ENCODE measurements at regions not wholly inside any gene's neighbourhood (a gene's known extent, or its start where the extent isn't known, plus 50 kb on each side); places are given as distances from the start of the nearest gene placed in this dataset.

DNA sequence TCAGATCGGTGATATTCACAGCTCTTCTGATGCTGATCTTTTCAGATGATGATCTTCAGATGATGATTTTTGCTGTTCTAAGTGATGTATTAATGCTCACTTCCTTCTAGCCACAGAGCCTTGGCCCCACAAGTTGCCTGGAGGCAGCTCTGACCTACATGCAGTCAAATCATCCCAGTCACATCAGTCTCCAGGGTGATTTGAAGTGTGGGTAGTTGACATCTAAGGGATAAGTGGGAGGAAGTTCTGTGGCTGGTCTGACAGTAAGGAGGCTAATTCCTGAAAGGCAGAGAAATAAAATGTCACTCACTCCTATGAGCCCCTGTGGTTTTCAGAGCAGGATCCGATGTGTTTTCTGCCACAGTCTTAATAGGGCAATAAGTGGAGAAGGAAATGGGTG lies 79.8 kb upstream of the RPL34 start:
- Histone ChIP-seq H3K9me3 (ENCODE audit: insufficient read depth, low read depth, low read length) (no peaks in the 10 kb centered on the region), H3K27ac (ENCODE audit: low read length) (no peak overlapping the region), H3K27me3 (ENCODE audit: insufficient read depth, low read length) (no peaks in the 10 kb centered on the region), H3K9ac (ENCODE audit: low read depth, low read length) (no peak overlapping the region), H3K4me1 (ENCODE audit: insufficient read depth, low read length) (no peaks in the 10 kb centered on the region), H3K36me3 (ENCODE audit: insufficient read depth, low read depth, low read length) (no peaks in the 10 kb centered on the region), H3K4me3 (ENCODE audit: low read length) (no peak overlapping the region)

DNA sequence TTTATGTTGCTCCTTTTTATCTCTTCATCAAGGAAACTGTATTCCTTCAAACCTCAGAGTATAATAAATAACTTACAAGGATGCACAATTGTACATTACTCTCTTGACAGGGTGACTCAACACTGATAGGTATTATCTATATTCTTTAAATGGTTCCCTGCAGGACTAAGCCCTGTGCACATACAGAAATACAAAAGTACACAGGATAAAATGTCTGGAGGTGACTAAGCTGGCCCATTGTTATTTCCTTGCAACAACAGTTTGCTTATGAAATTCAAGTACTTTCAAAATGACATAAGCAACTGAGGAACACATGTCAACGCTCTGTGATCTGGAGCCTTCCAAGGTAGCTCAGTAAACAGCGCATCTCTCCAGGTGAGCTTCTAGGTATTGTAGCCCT lies 83.8 kb upstream of the RPL34 start:
- Histone ChIP-seq H3K9ac (ENCODE audit: low read depth, low read length) (no peak overlapping the region), H3K4me3 (ENCODE audit: low read length) (no peak overlapping the region), H3K36me3 (ENCODE audit: insufficient read depth, low read depth, low read length) (no peaks in the 10 kb centered on the region), H3K4me1 (ENCODE audit: insufficient read depth, low read length) (no peaks in the 10 kb centered on the region), H3K27me3 (ENCODE audit: insufficient read depth, low read length) (no peaks in the 10 kb centered on the region), H3K9me3 (ENCODE audit: insufficient read depth, low read depth, low read length) (no peaks in the 10 kb centered on the region), H3K27ac (ENCODE audit: low read length) (no peak overlapping the region)

GRCh38 chr4:108535757-108536156 lies 84.6 kb upstream of the RPL34 start:
- Histone ChIP-seq H3K36me3 (ENCODE audit: insufficient read depth, low read depth, low read length) (no peaks in the 10 kb centered on the region), H3K27me3 (ENCODE audit: insufficient read depth, low read length) (no peaks in the 10 kb centered on the region), H3K4me1 (ENCODE audit: insufficient read depth, low read length) (no peaks in the 10 kb centered on the region), H3K9ac (ENCODE audit: low read depth, low read length) (no peak overlapping the region), H3K27ac (ENCODE audit: low read length) (no peak overlapping the region), H3K4me3 (ENCODE audit: low read length) (no peak overlapping the region), H3K9me3 (ENCODE audit: insufficient read depth, low read depth, low read length) (no peaks in the 10 kb centered on the region)

DNA sequence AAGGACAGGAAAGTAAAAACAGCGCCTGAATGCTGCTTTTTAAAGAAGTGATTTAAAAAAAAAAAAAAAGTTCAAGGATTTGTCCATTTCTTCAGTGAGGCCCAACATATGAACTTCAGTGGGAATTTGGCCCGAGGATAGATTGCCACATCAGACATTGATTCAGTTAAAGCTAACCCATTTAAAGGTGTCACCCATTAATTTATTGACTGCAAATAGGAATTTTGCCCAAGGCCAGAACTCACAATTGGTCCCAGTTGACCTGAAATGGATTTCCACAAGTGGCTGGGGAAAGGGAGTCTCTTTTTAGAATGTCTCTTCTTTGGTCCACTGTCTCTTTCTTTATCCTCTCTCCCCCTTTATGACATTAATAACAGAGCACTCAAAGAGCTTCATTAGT lies 86.5 kb upstream of the RPL34 start:
- no peaks in the 10 kb centered on the region for H3K4me1 ChIP-seq (ENCODE audit: insufficient read depth, low read length)

DNA sequence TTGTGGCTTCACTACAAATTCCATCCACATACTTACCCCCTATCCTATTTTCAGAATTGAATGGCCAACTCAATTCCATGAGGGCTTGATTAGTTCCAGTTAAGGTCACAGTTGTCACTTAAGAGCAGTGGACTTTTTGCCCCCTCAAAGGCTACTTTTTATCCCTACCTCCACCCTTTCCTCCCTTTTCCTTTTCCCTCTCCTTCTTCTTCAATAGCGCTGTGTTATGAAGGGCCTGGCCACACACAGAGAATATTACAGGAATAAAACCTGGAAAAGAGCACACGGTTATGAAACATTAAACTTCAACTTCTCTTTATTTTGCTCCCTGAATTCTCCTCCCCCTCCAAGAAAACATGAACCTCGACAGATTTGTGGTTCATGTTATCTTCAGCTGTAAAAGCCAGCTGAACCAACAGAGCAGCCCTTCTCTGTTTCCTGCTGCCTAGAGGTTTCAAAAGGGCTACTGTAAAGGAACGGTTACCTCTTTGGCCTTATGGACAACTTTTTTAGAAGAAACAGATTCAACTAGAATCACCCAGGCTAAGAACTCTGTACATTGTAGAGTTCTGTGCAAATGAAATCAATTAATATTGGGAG lies 87.0 kb upstream of the RPL34 start:
- no peaks in the 10 kb centered on the region for H3K9me3 ChIP-seq (ENCODE audit: insufficient read depth, low read depth, low read length)
- H3K4me3 ChIP-seq (ENCODE audit: low read length): no peak overlapping the region
- no peaks in the 10 kb centered on the region for H3K36me3 ChIP-seq (ENCODE audit: insufficient read depth, low read depth, low read length)
- no peak overlapping the region for H3K9ac ChIP-seq (ENCODE audit: low read depth, low read length)
- no peak overlapping the region for H3K27ac ChIP-seq (ENCODE audit: low read length)
- no peaks in the 10 kb centered on the region for H3K27me3 ChIP-seq (ENCODE audit: insufficient read depth, low read length)
- no peaks in the 10 kb centered on the region for H3K4me1 ChIP-seq (ENCODE audit: insufficient read depth, low read length)

More for the DNA sequence above, 86.5 kb upstream of the RPL34 start:
- Histone ChIP-seq H3K4me3 (ENCODE audit: low read length) (no peak overlapping the region), H3K9ac (ENCODE audit: low read depth, low read length) (no peak overlapping the region), H3K9me3 (ENCODE audit: insufficient read depth, low read depth, low read length) (no peaks in the 10 kb centered on the region), H3K36me3 (ENCODE audit: insufficient read depth, low read depth, low read length) (no peaks in the 10 kb centered on the region), H3K27ac (ENCODE audit: low read length) (no peak overlapping the region), H3K27me3 (ENCODE audit: insufficient read depth, low read length) (no peaks in the 10 kb centered on the region)

GRCh38 chr4:108532738-108533137 lies 87.6 kb upstream of the RPL34 start:
- H3K36me3 ChIP-seq (ENCODE audit: insufficient read depth, low read depth, low read length): no peaks in the 10 kb centered on the region
- no peaks in the 10 kb centered on the region for H3K9me3 ChIP-seq (ENCODE audit: insufficient read depth, low read depth, low read length)
- no peaks in the 10 kb centered on the region for H3K27me3 ChIP-seq (ENCODE audit: insufficient read depth, low read length)
- no peak overlapping the region for H3K9ac ChIP-seq (ENCODE audit: low read depth, low read length)
- H3K27ac ChIP-seq (ENCODE audit: low read length): no peak overlapping the region
- no peak overlapping the region for H3K4me3 ChIP-seq (ENCODE audit: low read length)
- no peaks in the 10 kb centered on the region for H3K4me1 ChIP-seq (ENCODE audit: insufficient read depth, low read length)

GRCh38 chr4:108532187-108532586 lies 88.2 kb upstream of the RPL34 start:
- no peak overlapping the region for H3K9ac ChIP-seq (ENCODE audit: low read depth, low read length)
- H3K36me3 ChIP-seq (ENCODE audit: insufficient read depth, low read depth, low read length): no peaks in the 10 kb centered on the region
- H3K27ac ChIP-seq (ENCODE audit: low read length): no peak overlapping the region
- H3K4me3 ChIP-seq (ENCODE audit: low read length): no peak overlapping the region
- H3K4me1 ChIP-seq (ENCODE audit: insufficient read depth, low read length): no peaks in the 10 kb centered on the region
- no peaks in the 10 kb centered on the region for H3K27me3 ChIP-seq (ENCODE audit: insufficient read depth, low read length)
- H3K9me3 ChIP-seq (ENCODE audit: insufficient read depth, low read depth, low read length): no peaks in the 10 kb centered on the region

- no peaks in the 10 kb centered on the region for H3K4me1 ChIP-seq (ENCODE audit: insufficient read depth, low read length)
- no peak overlapping the region for H3K27ac ChIP-seq (ENCODE audit: low read length)
- H3K36me3 ChIP-seq (ENCODE audit: insufficient read depth, low read depth, low read length): no peaks in the 10 kb centered on the region
- no peak overlapping the region for H3K4me3 ChIP-seq (ENCODE audit: low read length)
- H3K9me3 ChIP-seq (ENCODE audit: insufficient read depth, low read depth, low read length): no peaks in the 10 kb centered on the region
- no peaks in the 10 kb centered on the region for H3K27me3 ChIP-seq (ENCODE audit: insufficient read depth, low read length)
- H3K9ac ChIP-seq (ENCODE audit: low read depth, low read length): no peak overlapping the region
Measured at GRCh38 chr4:108531461-108531860, 88.9 kb upstream of the RPL34 start.

GRCh38 chr4:108529984-108530905 lies 90.1 kb upstream of the RPL34 start:
- Histone ChIP-seq H3K36me3 (ENCODE audit: insufficient read depth, low read depth, low read length) (no peaks in the 10 kb centered on the region), H3K4me3 (ENCODE audit: low read length) (no peak overlapping the region), H3K27ac (ENCODE audit: low read length) (no peak overlapping the region), H3K9ac (ENCODE audit: low read depth, low read length) (no peak overlapping the region), H3K4me1 (ENCODE audit: insufficient read depth, low read length) (no peaks in the 10 kb centered on the region), H3K9me3 (ENCODE audit: insufficient read depth, low read depth, low read length) (no peaks in the 10 kb centered on the region), H3K27me3 (ENCODE audit: insufficient read depth, low read length) (no peaks in the 10 kb centered on the region)

DNA sequence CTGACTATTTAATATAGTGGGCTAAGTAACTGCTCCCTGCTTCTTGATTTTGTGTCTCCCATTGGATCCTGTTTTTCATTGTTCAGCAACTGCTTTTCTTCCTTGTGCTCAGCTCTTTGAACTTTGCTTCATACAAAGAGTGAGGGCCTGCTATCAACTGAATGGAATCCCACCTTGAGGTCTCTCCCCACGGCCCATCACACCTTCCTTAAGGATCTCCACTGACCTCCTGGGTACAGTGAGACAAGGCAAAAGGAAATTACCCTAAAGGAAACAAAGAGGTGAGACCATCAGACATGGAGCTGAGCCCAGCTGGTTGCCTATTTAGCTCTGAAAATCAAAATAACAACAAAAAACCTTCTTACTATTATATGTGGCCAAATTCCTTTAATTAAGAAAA lies 91.3 kb upstream of the RPL34 start:
- H3K36me3 ChIP-seq (ENCODE audit: insufficient read depth, low read depth, low read length): no peaks in the 10 kb centered on the region
- H3K4me3 ChIP-seq (ENCODE audit: low read length): no peak overlapping the region
- peaks cover 5% of the 10 kb centered on the region for H3K4me1 ChIP-seq (ENCODE audit: insufficient read depth, low read length)
- no peaks in the 10 kb centered on the region for H3K27me3 ChIP-seq (ENCODE audit: insufficient read depth, low read length)
- H3K9ac ChIP-seq (ENCODE audit: low read depth, low read length): no peak overlapping the region
- no peak overlapping the region for H3K27ac ChIP-seq (ENCODE audit: low read length)
- no peaks in the 10 kb centered on the region for H3K9me3 ChIP-seq (ENCODE audit: insufficient read depth, low read depth, low read length)

DNA sequence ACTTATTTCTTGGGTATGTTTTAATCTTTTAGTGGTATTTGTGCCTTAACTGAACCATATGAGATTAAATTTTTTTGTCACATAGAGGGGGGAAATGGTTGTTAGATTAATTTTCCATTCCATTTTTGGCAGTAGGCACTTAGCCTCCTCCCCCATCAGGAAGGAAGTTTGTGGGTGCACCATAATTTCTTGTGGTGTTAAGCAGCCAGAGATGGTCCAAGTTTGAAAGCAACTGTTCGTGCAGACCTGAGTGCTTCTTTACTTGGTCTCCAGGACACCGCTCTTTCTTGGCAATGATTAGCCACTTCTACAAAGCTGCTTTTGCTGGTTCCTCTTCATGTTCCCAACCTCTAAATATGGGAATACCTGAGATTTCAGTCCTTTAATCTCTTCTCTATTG lies 92.7 kb upstream of the RPL34 start:
- no peak overlapping the region for H3K27ac ChIP-seq (ENCODE audit: low read length)
- H3K4me1 ChIP-seq (ENCODE audit: insufficient read depth, low read length): peaks cover 5% of the 10 kb centered on the region
- H3K36me3 ChIP-seq (ENCODE audit: insufficient read depth, low read depth, low read length): no peaks in the 10 kb centered on the region
- no peaks in the 10 kb centered on the region for H3K27me3 ChIP-seq (ENCODE audit: insufficient read depth, low read length)
- H3K4me3 ChIP-seq (ENCODE audit: low read length): no peak overlapping the region
- no peak overlapping the region for H3K9ac ChIP-seq (ENCODE audit: low read depth, low read length)
- no peaks in the 10 kb centered on the region for H3K9me3 ChIP-seq (ENCODE audit: insufficient read depth, low read depth, low read length)

GRCh38 chr4:108520807-108521206 lies 99.6 kb upstream of the RPL34 start:
- H3K9ac ChIP-seq (ENCODE audit: low read depth, low read length): no peak overlapping the region
- no peaks in the 10 kb centered on the region for H3K36me3 ChIP-seq (ENCODE audit: insufficient read depth, low read depth, low read length)
- peaks cover 5% of the 10 kb centered on the region for H3K4me1 ChIP-seq (ENCODE audit: insufficient read depth, low read length)
- no peak overlapping the region for H3K27ac ChIP-seq (ENCODE audit: low read length)
- H3K4me3 ChIP-seq (ENCODE audit: low read length): no peak overlapping the region
- no peaks in the 10 kb centered on the region for H3K9me3 ChIP-seq (ENCODE audit: insufficient read depth, low read depth, low read length)
- H3K27me3 ChIP-seq (ENCODE audit: insufficient read depth, low read length): no peaks in the 10 kb centered on the region

Measured in iPS-20b (cell line).